Kidney epithelial cell (primary cell): ENCODE measurements at regions not wholly inside any gene's neighbourhood (a gene's known extent, or its start where the extent isn't known, plus 50 kb on each side); places are given as distances from the start of the nearest gene placed in this dataset.

Source experiments
- DNase-seq: peaks from one replicate; pipeline ENCODE4 v3.0.0-alpha.2; 2010; ENCODE audit warnings: low read depth
- H3K27me3 ChIP-seq: 2 replicates; pipeline ENCODE4 v1.6.0; 2011; ENCODE audit warnings: low read length; ENCODE audit not compliant: control insufficient read depth, insufficient read depth
- H3K36me3 ChIP-seq: 2 replicates; pipeline ENCODE4 v1.5.1; 2011; ENCODE audit warnings: low read length; ENCODE audit not compliant: control insufficient read depth, insufficient read depth
- H3K4me3 ChIP-seq: 2 replicates; pipeline ENCODE4 v1.5.1; 2011; ENCODE audit warnings: low read depth, mild to moderate bottlenecking, control low read depth, low read length
- TF ChIP-seq, protein P1 (sequence below): IDR thresholded peaks from 2 replicates; pipeline ENCODE4 v1.5.1; 2011; ENCODE audit warnings: mild to moderate bottlenecking, moderate library complexity, low read length, control low read depth, inconsistent platforms; ENCODE audit not compliant: insufficient read depth, poor library complexity, severe bottlenecking

GRCh38 chr3:89580859-89581258, 473.4 kb downstream of the EPHA3 start:
- TF ChIP-seq, protein P1, sequence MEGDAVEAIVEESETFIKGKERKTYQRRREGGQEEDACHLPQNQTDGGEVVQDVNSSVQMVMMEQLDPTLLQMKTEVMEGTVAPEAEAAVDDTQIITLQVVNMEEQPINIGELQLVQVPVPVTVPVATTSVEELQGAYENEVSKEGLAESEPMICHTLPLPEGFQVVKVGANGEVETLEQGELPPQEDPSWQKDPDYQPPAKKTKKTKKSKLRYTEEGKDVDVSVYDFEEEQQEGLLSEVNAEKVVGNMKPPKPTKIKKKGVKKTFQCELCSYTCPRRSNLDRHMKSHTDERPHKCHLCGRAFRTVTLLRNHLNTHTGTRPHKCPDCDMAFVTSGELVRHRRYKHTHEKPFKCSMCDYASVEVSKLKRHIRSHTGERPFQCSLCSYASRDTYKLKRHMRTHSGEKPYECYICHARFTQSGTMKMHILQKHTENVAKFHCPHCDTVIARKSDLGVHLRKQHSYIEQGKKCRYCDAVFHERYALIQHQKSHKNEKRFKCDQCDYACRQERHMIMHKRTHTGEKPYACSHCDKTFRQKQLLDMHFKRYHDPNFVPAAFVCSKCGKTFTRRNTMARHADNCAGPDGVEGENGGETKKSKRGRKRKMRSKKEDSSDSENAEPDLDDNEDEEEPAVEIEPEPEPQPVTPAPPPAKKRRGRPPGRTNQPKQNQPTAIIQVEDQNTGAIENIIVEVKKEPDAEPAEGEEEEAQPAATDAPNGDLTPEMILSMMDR: no peak
- Histone ChIP-seq H3K4me3 (no peak overlapping the region), H3K27me3 (no peaks in the 10 kb centered on the region), H3K36me3 (no peaks in the 10 kb centered on the region)
- no peak for DNase-seq

DNA sequence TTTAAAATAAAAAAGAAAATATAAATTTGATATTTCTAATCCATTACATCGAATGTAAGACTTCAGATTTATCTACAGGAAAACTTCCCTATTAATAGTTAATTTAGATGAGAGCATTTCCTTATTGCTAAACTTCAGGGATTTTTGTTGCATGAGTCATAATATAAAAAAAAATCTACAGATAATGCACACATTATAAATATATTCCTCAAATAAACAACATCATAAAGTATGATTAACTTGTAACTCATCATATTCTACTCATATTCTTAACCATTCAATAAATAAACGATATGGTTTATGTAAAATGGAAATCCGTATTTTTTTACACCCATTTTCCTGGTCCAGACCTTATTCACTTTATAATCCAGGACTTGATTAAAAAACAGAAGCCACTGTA, 477.0 kb downstream of the EPHA3 start:
- DNase-seq: no peak
- TF ChIP-seq, protein P1: no peak

GRCh38 chr3:89586256-89586655, 478.8 kb downstream of the EPHA3 start:
- TF ChIP-seq, protein P1: no peak
- H3K4me3 ChIP-seq: no peak overlapping the region
- H3K27me3 ChIP-seq: no peaks in the 10 kb centered on the region
- no peaks in the 10 kb centered on the region for H3K36me3 ChIP-seq
- no peak for DNase-seq

More for the DNA sequence above, 477.0 kb downstream of the EPHA3 start:
- H3K36me3 ChIP-seq: no peaks in the 10 kb centered on the region
- H3K27me3 ChIP-seq: no peaks in the 10 kb centered on the region
- no peak overlapping the region for H3K4me3 ChIP-seq

- Histone ChIP-seq H3K36me3 (no peaks in the 10 kb centered on the region), H3K4me3 (no peak overlapping the region), H3K27me3 (no peaks in the 10 kb centered on the region)
- TF ChIP-seq, protein P1: no peak
- no peak for DNase-seq
These were observed 479.3 kb downstream of the EPHA3 start for GRCh38 chr3:89586676-89587075.

DNA sequence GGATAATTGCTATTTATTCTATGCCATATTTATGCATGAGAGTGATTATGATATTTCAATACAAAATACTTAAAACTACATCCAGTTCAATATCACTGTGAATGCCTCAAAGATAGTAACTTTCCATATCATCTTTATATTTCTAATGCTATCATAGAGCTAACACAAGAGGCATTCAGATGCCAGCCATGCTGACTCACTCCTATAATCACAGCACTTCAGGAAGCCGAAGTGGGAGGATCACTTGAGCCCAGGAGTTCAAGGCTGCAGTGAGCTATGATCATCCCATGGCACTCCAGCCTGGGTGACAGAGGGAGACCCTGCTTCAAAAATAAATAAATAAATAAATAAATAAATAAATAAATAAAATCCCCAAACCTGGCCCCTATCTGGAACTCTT, 498.7 kb downstream of the EPHA3 start:
- no peak for DNase-seq
- no peaks in the 10 kb centered on the region for H3K27me3 ChIP-seq
- TF ChIP-seq, protein P1: no peak
- H3K36me3 ChIP-seq: no peaks in the 10 kb centered on the region
- H3K4me3 ChIP-seq: no peak overlapping the region

DNA sequence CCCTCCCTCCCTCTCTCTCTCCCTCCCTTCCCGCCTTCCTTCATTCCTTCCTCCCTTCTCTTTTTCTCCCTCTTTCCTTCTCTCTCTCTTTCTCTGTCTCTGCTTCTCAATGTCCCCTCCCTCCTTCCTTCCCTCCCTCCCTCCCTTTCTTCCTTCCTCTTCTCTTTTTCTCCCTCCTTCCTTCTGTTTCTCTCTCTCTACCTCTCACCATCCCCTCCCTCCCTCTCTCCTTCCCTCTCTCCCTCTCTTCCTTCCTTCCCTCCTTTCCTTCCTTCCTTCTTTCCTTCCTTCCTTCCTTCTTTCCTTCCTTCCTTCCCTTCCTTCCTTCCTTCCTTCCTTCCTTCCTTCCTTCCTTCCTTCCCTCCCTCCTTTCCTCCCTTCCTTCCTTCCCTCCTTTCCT, 504.6 kb downstream of the EPHA3 start:
- TF ChIP-seq, protein P1: no peak

More for the DNA sequence above, 504.6 kb downstream of the EPHA3 start:
- no peak for DNase-seq
- H3K4me3 ChIP-seq: no peak overlapping the region
- no peaks in the 10 kb centered on the region for H3K36me3 ChIP-seq
- H3K27me3 ChIP-seq: no peaks in the 10 kb centered on the region
